H9 (cell line): ENCODE measurements at regions not wholly inside any gene's neighbourhood (a gene's known extent, or its start where the extent isn't known, plus 50 kb on each side); places are given as distances from the start of the nearest gene placed in this dataset.
A peak's percentile ranks its signal among the peaks of the same experiment; 100 is the strongest.

Experiments
- DNase-seq: peaks from one replicate; pipeline ENCODE4 v3.0.0-alpha.2; 2017
- H2AFZ ChIP-seq: one replicate; pipeline ENCODE4 v1.6.1; 2013; ENCODE audit warnings: mild to moderate bottlenecking, low read length, control low read depth, moderate library complexity
- H2AK5ac ChIP-seq: 2 replicates; pipeline ENCODE4 v1.6.1; 2013; ENCODE audit warnings: low read length, control low read depth, mixed read lengths; ENCODE audit not compliant: insufficient read length
- H2BK120ac ChIP-seq: one replicate; pipeline ENCODE4 v1.6.1; 2013; ENCODE audit warnings: low read depth, mild to moderate bottlenecking, low read length, control low read depth, inconsistent platforms; ENCODE audit not compliant: poor library complexity, severe bottlenecking
- H2BK12ac ChIP-seq: 2 replicates; pipeline ENCODE4 v1.6.1; 2013; ENCODE audit warnings: low read length, control low read depth, mixed read lengths, low read depth; ENCODE audit not compliant: insufficient read length
- H2BK15ac ChIP-seq: 2 replicates; pipeline ENCODE4 v1.6.1; 2013; ENCODE audit warnings: low read depth, low read length, control low read depth
- H2BK20ac ChIP-seq: one replicate; pipeline ENCODE4 v1.6.1; 2013; ENCODE audit warnings: low read depth, mild to moderate bottlenecking, low read length, control low read depth, inconsistent platforms; ENCODE audit not compliant: poor library complexity, severe bottlenecking
- H2BK5ac ChIP-seq: 2 replicates; pipeline ENCODE4 v1.6.1; 2013; ENCODE audit warnings: low read length, control low read depth, mixed read lengths; ENCODE audit not compliant: insufficient read length
- H3K14ac ChIP-seq: 2 replicates; pipeline ENCODE4 v1.6.1; 2013; ENCODE audit warnings: low read length, control low read depth; ENCODE audit not compliant: insufficient read depth
- H3K18ac ChIP-seq: 2 replicates; pipeline ENCODE4 v1.6.1; 2013; ENCODE audit warnings: low read depth, mild to moderate bottlenecking, mixed read lengths, low read length, control low read depth; ENCODE audit not compliant: insufficient read length
- H3K23ac ChIP-seq: 2 replicates; pipeline ENCODE4 v1.6.1; 2013; ENCODE audit warnings: low read length, control low read depth, mixed read lengths, low read depth; ENCODE audit not compliant: insufficient read length
- H3K23me2 ChIP-seq: 2 replicates; pipeline ENCODE4 v1.6.1; 2013; ENCODE audit warnings: low read depth, mild to moderate bottlenecking, mixed read lengths, low read length, control low read depth; ENCODE audit not compliant: insufficient read length, poor library complexity, severe bottlenecking
- H3K27ac ChIP-seq: 2 replicates; pipeline ENCODE4 v1.5.1; 2013; ENCODE audit warnings: low read length, control low read depth, mixed read lengths, low read depth; ENCODE audit not compliant: insufficient read length
- H3K27me3 ChIP-seq: 2 replicates; pipeline ENCODE4 v1.6.1; 2013; ENCODE audit warnings: low read length, control low read depth, inconsistent platforms; ENCODE audit not compliant: insufficient read depth
- H3K4ac ChIP-seq: 2 replicates; pipeline ENCODE4 v1.6.1; 2013; ENCODE audit warnings: low read depth, mild to moderate bottlenecking, control low read depth, inconsistent platforms, low read length, moderate library complexity
- H3K4me1 ChIP-seq: 2 replicates; pipeline ENCODE4 v1.6.1; 2013; ENCODE audit warnings: low read length, control low read depth, inconsistent platforms; ENCODE audit not compliant: insufficient read depth
- H3K4me2 ChIP-seq: 2 replicates; pipeline ENCODE4 v1.6.1; 2013; ENCODE audit warnings: low read length, control low read depth, mixed read lengths; ENCODE audit not compliant: insufficient read length, insufficient read depth
- H3K56ac ChIP-seq: 2 replicates; pipeline ENCODE4 v1.6.1; 2013; ENCODE audit warnings: low read depth, mild to moderate bottlenecking, mixed read lengths, low read length, control low read depth; ENCODE audit not compliant: insufficient read length
- H3K79me1 ChIP-seq: 2 replicates; pipeline ENCODE4 v1.6.1; 2013; ENCODE audit warnings: low read depth, mild to moderate bottlenecking, moderate library complexity, low read length, control low read depth, inconsistent platforms; ENCODE audit not compliant: insufficient read depth, poor library complexity, severe bottlenecking
- H3K79me2 ChIP-seq: 2 replicates; pipeline ENCODE4 v1.6.1; 2013; ENCODE audit warnings: low read length, control low read depth, inconsistent platforms; ENCODE audit not compliant: insufficient read depth
- H3K9ac ChIP-seq: 2 replicates; pipeline ENCODE4 v1.6.1; 2013; ENCODE audit warnings: low read length, control low read depth, mixed read lengths; ENCODE audit not compliant: insufficient read length; ENCODE audit errors: extremely low read depth
- H3K9me3 ChIP-seq: one replicate; pipeline ENCODE4 v1.6.1; 2013; ENCODE audit warnings: low read depth, low read length, inconsistent platforms; ENCODE audit not compliant: control insufficient read depth
- H3T11ph ChIP-seq: one replicate; pipeline ENCODE4 v1.6.1; 2013; ENCODE audit warnings: mild to moderate bottlenecking, low read length, control low read depth, inconsistent platforms
- H4K20me1 ChIP-seq: one replicate; pipeline ENCODE4 v1.6.1; 2013; ENCODE audit not compliant: control insufficient read depth, insufficient read length, insufficient read depth
- H4K5ac ChIP-seq: 2 replicates; pipeline ENCODE4 v1.6.1; 2013; ENCODE audit warnings: low read depth, mild to moderate bottlenecking, mixed read lengths, low read length, control low read depth; ENCODE audit not compliant: insufficient read length
- H4K8ac ChIP-seq: replicated peaks from 2 replicates; pipeline ENCODE4 v1.6.1; 2013; ENCODE audit warnings: low read length, control low read depth, mixed read lengths, low read depth; ENCODE audit not compliant: insufficient read length
- H4K91ac ChIP-seq: 2 replicates; pipeline ENCODE4 v1.6.1; 2013; ENCODE audit warnings: low read depth, mild to moderate bottlenecking, moderate library complexity, mixed read lengths, low read length, control low read depth; ENCODE audit not compliant: insufficient read length
- H3K27ac Mint-ChIP-seq, 3 experiments: 2 replicates in 2 of 3; 3 replicates in 1 of 3; pipeline ENCODE4 v1.8.0; 2020 to 2021; ENCODE audit warnings: mixed read lengths in 3 of 3, mild to moderate bottlenecking in 1 of 3, moderate library complexity in 1 of 3
- H3K27me3 Mint-ChIP-seq: 2 replicates; pipeline ENCODE4 v1.8.0; 2021; ENCODE audit warnings: low read depth, mild to moderate bottlenecking, moderate library complexity, mixed read lengths
- H3K36me3 Mint-ChIP-seq, 3 experiments: 2 replicates in 2 of 3; 3 replicates in 1 of 3; pipeline ENCODE4 v1.8.0; 2020 to 2021; ENCODE audit warnings: low read depth in 3 of 3, mixed read lengths in 3 of 3; ENCODE audit not compliant: insufficient read depth in 1 of 3
- H3K4me1 Mint-ChIP-seq, 2 experiments: 2 replicates each; pipeline ENCODE4 v1.8.0; 2020; ENCODE audit warnings: mixed read lengths in 2 of 2
- H3K4me3 Mint-ChIP-seq, 2 experiments: 2 replicates in 1 of 2; 3 replicates in 1 of 2; pipeline ENCODE4 v1.8.0; 2020 to 2021; ENCODE audit warnings: mild to moderate bottlenecking in 2 of 2, mixed read lengths in 2 of 2, moderate library complexity in 1 of 2
- H3K9me3 Mint-ChIP-seq, 2 experiments: 2 replicates in 1 of 2; 3 replicates in 1 of 2; pipeline ENCODE4 v1.8.0; 2020; ENCODE audit warnings: mild to moderate bottlenecking in 2 of 2, mixed read lengths in 2 of 2, moderate library complexity in 1 of 2
- WGBS: extraction: QIAGEN DNeasy Blood & Tissue Kit; methylation state at CpG from one replicate; pipeline ENCODE4 v1.1.7; 2013; ENCODE audit warnings: missing lambda C conversion rate, low lambda C conversion rate, mixed read lengths; ENCODE audit not compliant: insufficient read length; ENCODE audit errors: extremely low coverage; 5-methylcytosine and 5-hydroxymethylcytosine counted together
- TF ChIP-seq, protein P1 (sequence below): fragments of 200-600 bp; sonication (generic); conservative IDR thresholded peaks from 3 replicates; pipeline ENCODE4 v1.8.0; 2021; ENCODE audit warnings: antibody characterized with exemption, mild to moderate bottlenecking

- TF ChIP-seq, protein P1, sequence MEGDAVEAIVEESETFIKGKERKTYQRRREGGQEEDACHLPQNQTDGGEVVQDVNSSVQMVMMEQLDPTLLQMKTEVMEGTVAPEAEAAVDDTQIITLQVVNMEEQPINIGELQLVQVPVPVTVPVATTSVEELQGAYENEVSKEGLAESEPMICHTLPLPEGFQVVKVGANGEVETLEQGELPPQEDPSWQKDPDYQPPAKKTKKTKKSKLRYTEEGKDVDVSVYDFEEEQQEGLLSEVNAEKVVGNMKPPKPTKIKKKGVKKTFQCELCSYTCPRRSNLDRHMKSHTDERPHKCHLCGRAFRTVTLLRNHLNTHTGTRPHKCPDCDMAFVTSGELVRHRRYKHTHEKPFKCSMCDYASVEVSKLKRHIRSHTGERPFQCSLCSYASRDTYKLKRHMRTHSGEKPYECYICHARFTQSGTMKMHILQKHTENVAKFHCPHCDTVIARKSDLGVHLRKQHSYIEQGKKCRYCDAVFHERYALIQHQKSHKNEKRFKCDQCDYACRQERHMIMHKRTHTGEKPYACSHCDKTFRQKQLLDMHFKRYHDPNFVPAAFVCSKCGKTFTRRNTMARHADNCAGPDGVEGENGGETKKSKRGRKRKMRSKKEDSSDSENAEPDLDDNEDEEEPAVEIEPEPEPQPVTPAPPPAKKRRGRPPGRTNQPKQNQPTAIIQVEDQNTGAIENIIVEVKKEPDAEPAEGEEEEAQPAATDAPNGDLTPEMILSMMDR, result no peak
Observed at GRCh38 chr14:104473649-104474494, 105.7 kb upstream of the C14orf180 start.

More at GRCh38 chr14:104473649-104474494, 105.7 kb upstream of the C14orf180 start:
- Histone ChIP-seq H2BK5ac (no peak overlapping the region), H3K9me3 (no peaks in the 10 kb centered on the region), H2AFZ (no peak overlapping the region), H3K27me3 (no peaks in the 10 kb centered on the region), H3K79me1 (no peaks in the 10 kb centered on the region), H2BK15ac (no peak overlapping the region), H4K20me1 (no peaks in the 10 kb centered on the region), H3K18ac (no peak overlapping the region), H3K79me2 (no peaks in the 10 kb centered on the region), H3K4me1 (no peaks in the 10 kb centered on the region), H3K14ac (no peak overlapping the region; the same call in 1 of the 2 replicates), H3K4me2 (no peak overlapping the region), H3K9ac (no peak overlapping the region), H2BK12ac (no peak overlapping the region), H4K8ac (no peak overlapping the region), H4K91ac (no peak overlapping the region), H2AK5ac (no peak overlapping the region), H4K5ac (no peak overlapping the region), H3K23ac (no peak overlapping the region), H3K4ac (no peak overlapping the region), H3K27ac (no peak overlapping the region), H2BK120ac (no peak overlapping the region), H3K23me2 (no peaks in the 10 kb centered on the region), H3K56ac (no peak overlapping the region), H2BK20ac (no peak overlapping the region), H3T11ph (no peak overlapping the region)
- no CpG with 5 or more reads among the region's 45 CpGs for WGBS
- peak; percentile 55 for DNase-seq
- H3K4me3 Mint-ChIP-seq, result no peak overlapping the region
- peaks cover 0 to 10% of the 10 kb centered on the region in 2 experiments; a peak in 2 of 4 replicates for H3K4me1 Mint-ChIP-seq
- H3K36me3 Mint-ChIP-seq, result peaks cover 0 to 2% (median 0%) of the 10 kb centered on the region in 3 experiments; a peak in 1 of 7 replicates
- peaks cover 4% of the 10 kb centered on the region for H3K27me3 Mint-ChIP-seq
- H3K9me3 Mint-ChIP-seq, result no peaks in the 10 kb centered on the region; a peak in 2 of 5 replicates
- H3K27ac Mint-ChIP-seq, result peak overlapping the region in 2 of 3 experiments; percentile 4 to 89; a peak in 2 of 7 replicates
